HCT116 (cell line): ENCODE measurements at regions not wholly inside any gene's neighbourhood (a gene's known extent, or its start where the extent isn't known, plus 50 kb on each side); places are given as distances from the start of the nearest gene placed in this dataset.

ENCODE experiments used
- ATF3 ChIP-seq: IDR thresholded peaks from 2 replicates; pipeline ENCODE4 v1.6.1; 2012
- CTCF ChIP-seq, 3 experiments: fragments of 200-600 bp in 1 of 3; sonication (generic) in 1 of 3; IDR thresholded peaks in 2 of 3; conservative IDR thresholded peaks in 1 of 3; 2 replicates each; pipeline ENCODE4 v1.5.1; 2012 to 2017; ENCODE audit warnings: low read depth in 2 of 3, low read length in 2 of 3, antibody characterized with exemption in 1 of 3, borderline replicate concordance in 1 of 3, control low read depth in 1 of 3, mild to moderate bottlenecking in 1 of 3, mixed read lengths in 1 of 3, mixed run types in 1 of 3, moderate library complexity in 1 of 3; ENCODE audit not compliant: insufficient read depth in 1 of 3
- EZH2 ChIP-seq: fragments of 200-600 bp; sonication (generic); IDR thresholded peaks from 2 replicates; pipeline ENCODE4 v1.6.1; 2017; ENCODE audit warnings: antibody characterized with exemption, mixed run types
- JUND ChIP-seq: IDR thresholded peaks from 2 replicates; pipeline ENCODE4 v1.6.1; 2012
- MAX ChIP-seq: IDR thresholded peaks from 2 replicates; pipeline ENCODE4 v1.6.1; 2012
- POLR2A ChIP-seq: IDR thresholded peaks from 2 replicates; pipeline ENCODE4 v1.7.0; 2011; ENCODE audit warnings: borderline replicate concordance; ENCODE audit not compliant: insufficient read depth, insufficient read length; ENCODE audit errors: extremely low read depth
- SP1 ChIP-seq: IDR thresholded peaks from 2 replicates; pipeline ENCODE4 v1.6.1; 2012; ENCODE audit warnings: low read depth
- TCF7L2 ChIP-seq: IDR thresholded peaks from 2 replicates; pipeline ENCODE4 v1.7.0; 2011; ENCODE audit warnings: borderline replicate concordance, inconsistent platforms; ENCODE audit not compliant: insufficient read depth, insufficient read length; ENCODE audit errors: extremely low read depth
- ZBTB33 ChIP-seq: IDR thresholded peaks from 2 replicates; pipeline ENCODE4 v1.6.1; 2011; ENCODE audit warnings: mild to moderate bottlenecking, low read length, moderate library complexity; ENCODE audit not compliant: insufficient replicate concordance; ENCODE audit errors: extremely low read depth
- ZNF274 ChIP-seq: fragments of 200-500 bp; sonication (Bioruptor generic); IDR thresholded peaks from 2 replicates; pipeline ENCODE4 v1.6.1; 2014; ENCODE audit warnings: mild to moderate bottlenecking, low read depth, low read length, inconsistent platforms

- TF ChIP-seq ZNF274: no peak
- no peak for TF ChIP-seq MAX
- TF ChIP-seq CTCF (IDR thresholded peaks at IDR 0.05 in 2 of 3, conservative IDR thresholded peaks at IDR 0.05 in 1 of 3; ENCODE audit: borderline replicate concordance in 1 of 3, insufficient read depth in 1 of 3, low read depth in 2 of 3, low read length in 2 of 3): no peak
- TF ChIP-seq EZH2: no peak
- no peak for TF ChIP-seq TCF7L2
- no peak for TF ChIP-seq ATF3
- no peak for TF ChIP-seq SP1
- TF ChIP-seq POLR2A: no peak
- no peak for TF ChIP-seq ZBTB33
- TF ChIP-seq JUND: no peak
Observed at GRCh38 chr6:126202707-126203106, 137.2 kb upstream of the CENPW start.
